NCI-H2171 (cell line): ENCODE measurements at regions not wholly inside any gene's neighbourhood (a gene's known extent, or its start where the extent isn't known, plus 50 kb on each side); places are given as distances from the start of the nearest gene placed in this dataset.

Experiments used
- DNase-seq: peaks from one replicate; lab custom pipeline; 2025; lab: John Stamatoyannopoulos, UW

DNA sequence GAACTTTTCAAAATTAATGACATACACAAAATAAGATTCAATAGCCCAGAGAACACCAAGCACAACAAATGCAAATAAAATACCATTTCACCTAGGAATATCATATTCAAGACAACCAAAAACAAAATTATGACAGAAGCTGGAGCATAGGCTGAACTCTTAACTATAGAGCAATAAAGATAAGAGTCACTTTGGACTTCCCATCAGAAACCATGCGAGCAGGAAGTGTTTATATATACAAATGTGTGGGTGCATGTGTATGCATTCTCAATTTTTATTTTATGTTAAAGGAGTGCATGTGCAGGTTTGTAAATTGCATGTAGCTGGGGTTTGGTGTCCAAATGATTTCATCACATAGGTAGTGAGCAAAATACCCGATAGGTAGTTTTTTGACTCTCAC is 291.6 kb downstream of the ARAP2 start:
- no peak for DNase-seq

GRCh38 chr4:35963383-35963782 is 280.9 kb downstream of the ARAP2 start:
- no peak for DNase-seq

- DNase-seq = no peak
These were observed 280.3 kb downstream of the ARAP2 start for GRCh38 chr4:35963974-35964515.

DNA sequence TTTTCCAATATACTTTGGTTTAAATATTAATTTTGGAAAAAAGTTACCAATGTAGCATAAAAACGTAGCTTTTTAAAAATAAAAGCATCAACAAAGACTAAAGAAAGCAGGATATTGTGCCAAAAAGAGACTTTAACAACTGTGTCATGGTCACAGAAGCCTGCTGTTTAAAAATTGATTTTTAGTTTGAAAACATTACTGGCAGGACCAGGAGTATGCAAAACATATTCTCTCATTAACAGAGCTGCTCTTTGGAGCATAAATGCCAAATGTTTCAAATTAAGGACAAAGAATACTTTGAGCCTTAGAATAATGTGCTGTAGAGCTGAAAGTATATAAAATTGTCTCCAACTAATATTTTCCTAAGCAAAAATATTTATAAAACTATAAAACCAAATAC is 279.0 kb downstream of the ARAP2 start:
- no peak for DNase-seq

DNA sequence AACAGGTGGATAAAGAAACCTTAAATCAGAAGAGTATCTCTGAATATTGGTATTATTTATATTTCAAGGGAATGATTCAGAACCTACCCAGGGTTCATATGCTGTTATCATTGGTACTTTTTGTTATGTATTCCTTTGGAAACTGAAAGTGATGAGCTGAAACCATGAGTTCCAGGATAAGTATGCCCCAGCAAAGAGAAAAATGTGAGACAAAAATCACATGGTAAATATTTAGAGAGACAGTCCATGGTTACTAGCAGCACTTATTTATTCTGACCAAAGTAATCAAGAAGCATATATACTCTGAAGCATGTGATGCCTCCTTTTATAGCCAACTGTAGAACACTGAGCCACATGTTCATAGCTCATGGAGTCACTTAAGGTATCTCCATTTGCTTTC is 277.7 kb downstream of the ARAP2 start:
- no peak for DNase-seq

DNA sequence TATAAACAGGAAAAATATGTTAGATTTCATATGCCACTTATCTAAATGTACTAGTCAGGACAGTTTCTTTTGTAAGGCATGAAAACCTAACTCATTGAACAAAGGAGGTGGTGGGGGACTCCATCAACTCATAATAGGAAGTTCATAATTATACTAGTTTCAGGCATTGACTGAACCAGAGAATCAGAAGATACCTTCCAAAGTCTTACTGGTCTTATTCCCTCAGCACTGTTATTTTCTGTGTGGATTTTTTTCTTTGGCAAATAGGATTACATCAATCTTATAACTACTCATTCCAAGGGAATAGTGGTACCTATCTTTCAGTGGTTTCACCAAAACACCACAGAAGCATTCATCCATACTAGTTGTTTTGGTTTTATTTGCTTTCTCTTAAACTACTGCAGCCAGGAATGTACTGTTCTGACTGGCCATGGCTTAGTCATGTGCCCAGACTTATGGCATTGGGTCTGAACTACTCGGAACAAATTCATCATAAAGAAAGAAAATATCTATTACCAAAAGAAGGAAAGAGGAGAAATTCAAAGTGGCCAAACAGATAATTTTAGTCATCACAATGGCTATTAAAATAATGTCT is 273.9 kb downstream of the ARAP2 start:
- no peak for DNase-seq

DNA sequence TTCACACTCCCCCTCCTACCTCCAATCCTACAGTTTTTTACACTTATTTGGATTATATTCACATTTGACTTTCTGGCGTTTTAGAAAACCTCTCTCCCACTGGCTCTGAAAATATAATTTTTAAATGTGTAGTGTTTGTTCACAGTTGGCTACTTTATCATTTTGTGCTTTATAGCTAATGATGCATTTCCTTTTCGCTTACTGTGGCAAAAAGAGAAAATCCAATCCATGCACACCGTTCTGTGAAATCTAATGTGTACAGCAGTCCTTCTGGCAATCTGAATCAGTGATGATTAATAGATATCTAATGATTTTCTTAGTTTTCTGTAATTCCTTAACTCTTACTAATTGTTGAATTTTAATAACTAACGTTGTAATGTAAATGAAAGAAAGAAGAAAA is 271.5 kb downstream of the ARAP2 start:
- no peak for DNase-seq

DNA sequence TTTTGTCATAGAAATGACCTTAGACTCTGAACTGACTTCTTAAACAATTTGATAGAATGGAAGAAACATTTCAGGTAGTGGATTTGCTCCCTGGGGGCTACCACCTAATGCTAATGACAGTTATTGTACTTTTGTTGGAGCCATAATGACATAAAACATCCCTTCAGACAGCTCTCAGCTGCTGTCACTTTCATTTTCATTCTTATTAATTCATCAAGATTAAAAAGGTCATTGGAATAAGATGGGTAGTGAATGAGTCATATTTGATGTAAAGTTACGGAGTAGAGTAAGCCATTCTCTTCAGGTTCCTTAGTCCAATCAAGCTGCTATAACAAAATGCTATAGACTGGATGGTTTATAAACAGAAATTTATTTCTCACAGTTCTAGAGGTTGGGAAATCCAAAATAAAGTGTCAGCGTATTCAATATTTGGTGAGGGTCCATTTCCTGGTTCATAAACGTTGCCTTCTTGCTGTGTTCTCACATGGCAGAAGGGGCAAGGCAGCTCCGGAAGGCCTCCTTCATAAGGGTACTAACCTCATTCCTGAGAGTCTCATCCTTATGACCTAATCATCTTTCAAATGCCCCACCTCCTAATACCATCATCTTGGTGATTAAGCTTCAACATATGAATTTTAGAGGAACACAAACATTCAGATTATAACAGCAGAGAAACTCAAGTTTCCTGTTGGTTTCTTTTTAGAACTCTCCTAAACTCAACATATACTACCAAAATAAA is 268.5 kb downstream of the ARAP2 start:
- no peak for DNase-seq

GRCh38 chr4:35978551-35978950 is 265.8 kb downstream of the ARAP2 start:
- no peak for DNase-seq

DNA sequence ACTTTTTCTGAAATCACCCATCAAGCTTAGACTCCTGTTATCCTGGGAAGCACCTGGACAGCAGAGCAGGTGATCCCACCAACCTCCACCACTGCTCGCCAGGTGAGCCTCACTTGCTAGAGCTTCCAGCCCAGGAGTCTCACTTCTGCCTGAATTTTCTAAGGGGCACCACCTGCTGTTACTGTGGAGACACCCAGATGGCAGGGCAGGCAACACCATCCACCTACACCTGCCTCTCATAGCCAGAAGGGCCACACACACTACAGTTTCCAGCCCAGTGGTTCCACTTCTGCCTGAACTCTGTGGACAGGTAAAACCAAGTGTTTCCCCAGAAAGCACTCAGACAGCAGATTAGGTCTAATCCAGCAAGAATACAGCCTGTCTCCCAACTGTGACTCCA is 262.0 kb downstream of the ARAP2 start:
- no peak for DNase-seq

- DNase-seq = no peak
These were observed 257.8 kb downstream of the ARAP2 start for GRCh38 chr4:35986537-35986936.

DNA sequence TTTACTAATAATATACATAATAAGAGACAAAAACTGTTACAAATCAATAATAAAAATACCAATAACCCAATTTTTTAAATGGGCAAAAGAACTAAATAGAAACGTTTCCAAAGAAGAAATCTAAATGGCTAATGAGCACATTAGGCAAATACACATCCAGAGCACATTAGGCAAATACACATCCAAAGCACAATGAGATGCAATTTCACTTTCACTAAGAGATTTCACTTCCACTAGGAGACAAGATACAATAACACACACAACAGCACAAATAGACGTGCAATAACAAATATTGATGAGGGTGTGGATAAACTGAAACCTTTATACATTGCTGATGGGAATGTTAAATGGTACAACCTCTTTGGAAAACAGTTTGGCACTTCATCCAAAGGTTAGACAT is 250.7 kb downstream of the ARAP2 start:
- no peak for DNase-seq

DNA sequence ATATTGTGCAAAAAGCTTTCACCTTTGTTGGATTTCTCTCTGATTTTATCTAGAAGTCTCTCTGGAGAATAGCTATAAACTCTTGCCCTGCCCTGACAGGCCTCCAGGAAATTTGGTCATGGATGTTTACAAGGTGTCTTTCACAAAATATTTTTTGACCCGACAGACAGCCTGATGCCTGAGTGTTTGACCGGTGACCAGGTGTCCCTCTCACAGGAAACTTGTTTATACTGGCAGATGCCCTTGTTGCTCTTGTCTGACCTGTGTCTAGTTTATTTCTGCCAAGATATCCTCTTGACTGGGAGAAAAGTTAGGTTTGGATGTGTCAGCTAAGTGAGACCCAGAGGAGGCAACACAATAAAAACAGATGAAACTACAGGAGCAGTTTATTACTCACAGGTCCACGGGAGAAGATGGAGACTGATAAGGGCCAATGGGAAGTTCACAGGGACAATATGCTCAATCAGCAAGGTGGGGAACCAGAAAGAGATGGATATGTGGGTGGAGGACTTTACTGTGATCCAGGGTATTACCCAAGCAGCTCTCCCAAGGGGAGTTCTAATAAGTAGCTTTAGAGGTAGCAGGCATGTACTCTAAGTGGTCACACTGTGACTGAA is 243.3 kb downstream of the ARAP2 start:
- DNase-seq = no peak

DNA sequence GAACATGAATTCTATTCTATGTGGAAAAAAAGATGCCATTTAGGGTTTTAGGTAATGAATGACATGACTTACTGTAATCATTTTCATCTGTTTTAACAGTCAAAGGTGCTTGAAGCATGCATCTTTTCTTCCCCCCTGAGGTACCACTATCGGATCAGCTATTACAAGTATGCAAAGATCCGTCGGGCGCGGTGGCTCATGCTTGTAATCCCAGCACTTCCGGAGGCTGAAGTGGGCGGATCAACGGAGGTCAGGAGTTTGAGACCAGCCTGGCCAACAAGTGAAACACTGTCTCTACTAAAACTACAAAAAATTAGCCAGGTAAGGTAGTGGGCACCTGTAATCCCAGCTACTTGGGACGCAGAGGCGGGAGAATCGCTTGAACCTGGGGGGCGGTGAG is 241.3 kb downstream of the ARAP2 start:
- DNase-seq = no peak

DNA sequence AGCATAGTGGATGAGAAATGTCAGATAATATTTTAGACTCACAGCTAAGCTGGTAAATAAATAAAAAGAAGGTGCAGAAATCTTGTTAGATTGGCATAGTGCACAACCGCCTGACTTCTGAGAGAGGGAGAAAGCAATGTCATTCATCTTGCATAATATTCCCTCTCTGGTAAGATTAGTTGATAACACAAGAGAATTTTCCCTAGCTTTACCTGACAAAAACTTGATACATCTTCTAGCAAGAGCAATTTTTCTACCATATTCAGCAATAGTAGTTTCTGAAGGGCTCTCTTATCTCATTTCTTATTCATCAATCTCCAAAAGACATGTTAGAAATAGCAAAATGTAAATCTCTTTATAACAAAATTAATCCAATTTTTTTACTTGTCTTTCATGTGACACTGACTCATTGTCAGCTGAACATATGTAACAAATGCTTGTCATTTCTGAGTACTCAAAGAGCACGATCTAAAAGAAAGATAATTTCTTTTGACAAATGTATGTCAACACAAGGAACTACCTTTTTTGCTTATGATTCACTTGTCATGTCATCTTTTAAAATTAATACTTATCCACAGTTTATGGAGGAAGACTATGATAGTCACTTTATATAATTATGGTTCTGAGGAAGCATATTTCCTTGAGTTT is 240.0 kb downstream of the ARAP2 start:
- no peak for DNase-seq

GRCh38 chr4:36006226-36006625 is 238.1 kb downstream of the ARAP2 start:
- DNase-seq = no peak

- DNase-seq = no peak
These were observed 233.9 kb downstream of the ARAP2 start for GRCh38 chr4:36010397-36010929.

- no peak for DNase-seq
These were observed 232.9 kb downstream of the ARAP2 start for GRCh38 chr4:36011381-36011780.

GRCh38 chr4:36012503-36012902 is 231.8 kb downstream of the ARAP2 start:
- no peak for DNase-seq

DNA sequence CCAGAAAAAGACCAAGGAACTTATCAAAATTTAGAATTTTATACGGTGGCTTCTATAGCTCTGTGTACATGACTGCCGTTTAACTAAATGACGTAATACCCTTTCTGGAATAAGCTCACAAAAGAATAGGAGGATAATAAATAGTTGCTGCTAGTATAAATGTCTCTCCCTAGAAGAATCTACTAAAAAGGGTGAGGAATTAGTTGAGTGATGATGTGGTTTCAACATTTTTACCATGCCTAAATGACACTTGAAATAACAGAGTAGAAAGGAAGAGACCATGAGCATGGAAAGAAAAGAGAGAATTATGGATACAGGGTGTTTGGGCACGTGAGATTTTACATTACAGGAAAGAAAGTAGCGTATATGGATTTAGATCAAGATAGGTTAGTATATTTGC is 231.1 kb downstream of the ARAP2 start:
- DNase-seq = no peak
